Mesenchymal stem cell (in vitro differentiated cells and primary cell): ENCODE measurements at regions not wholly inside any gene's neighbourhood (a gene's known extent, or its start where the extent isn't known, plus 50 kb on each side); places are given as distances from the start of the nearest gene placed in this dataset.

ENCODE experiments used
- DNase-seq: peaks from one replicate; pipeline ENCODE4 v3.0.0-alpha.2; 2013
- H2AFZ ChIP-seq: one replicate; pipeline ENCODE4 v1.6.1; 2013; ENCODE audit warnings: low read depth, mild to moderate bottlenecking, control low read depth, inconsistent platforms, low read length, moderate library complexity
- H2AK5ac ChIP-seq: 2 replicates; pipeline ENCODE4 v1.6.1; 2013; ENCODE audit warnings: low read length, moderate library complexity, mild to moderate bottlenecking, inconsistent platforms; ENCODE audit not compliant: severe bottlenecking
- H2BK120ac ChIP-seq: one replicate; pipeline ENCODE4 v1.6.1; 2013; ENCODE audit warnings: low read depth, mild to moderate bottlenecking, inconsistent platforms, low read length, moderate library complexity
- H2BK12ac ChIP-seq, 2 experiments: one replicate each; pipeline ENCODE4 v1.6.1; 2013; ENCODE audit warnings: inconsistent platforms in 2 of 2, low read length in 2 of 2, mild to moderate bottlenecking in 2 of 2, moderate library complexity in 2 of 2, control low read depth in 1 of 2
- H2BK15ac ChIP-seq: one replicate; pipeline ENCODE4 v1.6.1; 2013; ENCODE audit warnings: mild to moderate bottlenecking, low read depth, inconsistent platforms; ENCODE audit not compliant: poor library complexity, severe bottlenecking
- H2BK5ac ChIP-seq: 2 replicates; pipeline ENCODE4 v1.6.1; 2013; ENCODE audit warnings: low read depth, mild to moderate bottlenecking, low read length, control low read depth, inconsistent platforms; ENCODE audit not compliant: poor library complexity, severe bottlenecking
- H3K14ac ChIP-seq, 2 experiments: one replicate each; pipeline ENCODE4 v1.6.1; 2013; ENCODE audit warnings: inconsistent platforms in 2 of 2, low read length in 2 of 2, control low read depth in 1 of 2, mild to moderate bottlenecking in 1 of 2, moderate library complexity in 1 of 2
- H3K18ac ChIP-seq, 2 experiments: one replicate each; pipeline ENCODE4 v1.6.1; 2013; ENCODE audit warnings: inconsistent platforms in 2 of 2, low read length in 2 of 2, control low read depth in 1 of 2, low read depth in 1 of 2, mild to moderate bottlenecking in 1 of 2
- H3K23ac ChIP-seq, 2 experiments: one replicate each; pipeline ENCODE4 v1.6.1; 2013; ENCODE audit warnings: inconsistent platforms in 2 of 2, low read length in 2 of 2, mild to moderate bottlenecking in 2 of 2, moderate library complexity in 2 of 2, control low read depth in 1 of 2
- H3K27ac ChIP-seq: 2 replicates; pipeline ENCODE4 v1.5.1; 2013; ENCODE audit warnings: mild to moderate bottlenecking, moderate library complexity, low read length, control low read depth, inconsistent platforms; ENCODE audit not compliant: poor library complexity, severe bottlenecking
- H3K27me3 ChIP-seq, 2 experiments: 2 replicates each; pipeline versions ENCODE4 v1.6.1 to v1.7.0; 2013; ENCODE audit warnings: low read length in 2 of 2, mild to moderate bottlenecking in 2 of 2, moderate library complexity in 2 of 2, control low read depth in 1 of 2, inconsistent platforms in 1 of 2; ENCODE audit not compliant: control insufficient read depth in 1 of 2, insufficient read depth in 1 of 2
- H3K36me3 ChIP-seq, 2 experiments: 2 replicates each; pipeline versions ENCODE4 v1.6.1 to v1.7.0; 2013; ENCODE audit warnings: low read length in 2 of 2, control low read depth in 1 of 2, inconsistent platforms in 1 of 2, low read depth in 1 of 2, mild to moderate bottlenecking in 1 of 2; ENCODE audit not compliant: insufficient read depth in 2 of 2, control insufficient read depth in 1 of 2
- H3K4ac ChIP-seq, 2 experiments: one replicate each; pipeline ENCODE4 v1.6.1; 2013; ENCODE audit warnings: inconsistent platforms in 2 of 2, low read length in 2 of 2, mild to moderate bottlenecking in 2 of 2, moderate library complexity in 2 of 2, control low read depth in 1 of 2, low read depth in 1 of 2
- H3K4me1 ChIP-seq: 2 replicates; pipeline ENCODE4 v1.6.1; 2013; ENCODE audit warnings: low read depth, low read length, control low read depth; ENCODE audit not compliant: control insufficient read depth, insufficient read depth
- H3K4me2 ChIP-seq: 2 replicates; pipeline ENCODE4 v1.6.1; 2013; ENCODE audit warnings: low read length, mild to moderate bottlenecking, inconsistent platforms; ENCODE audit not compliant: poor library complexity, severe bottlenecking
- H3K4me3 ChIP-seq, 2 experiments: 2 replicates each; pipeline versions ENCODE4 v1.5.1 to v1.7.0; 2013; ENCODE audit warnings: low read length in 2 of 2, mild to moderate bottlenecking in 2 of 2, control low read depth in 1 of 2, low read depth in 1 of 2; ENCODE audit not compliant: insufficient read depth in 1 of 2
- H3K79me1 ChIP-seq: replicated peaks from 2 replicates; pipeline ENCODE4 v1.6.1; 2013; ENCODE audit warnings: mild to moderate bottlenecking, control low read depth, low read length, inconsistent platforms; ENCODE audit not compliant: poor library complexity, severe bottlenecking
- H3K9ac ChIP-seq: 2 replicates; pipeline ENCODE4 v1.7.0; 2013; ENCODE audit warnings: mild to moderate bottlenecking, low read length, moderate library complexity
- H3K9me3 ChIP-seq: 2 replicates; pipeline ENCODE4 v1.7.0; 2013; ENCODE audit warnings: mild to moderate bottlenecking, low read length; ENCODE audit not compliant: control insufficient read depth
- H4K8ac ChIP-seq: one replicate; pipeline ENCODE4 v1.6.1; 2013; ENCODE audit warnings: inconsistent platforms, mild to moderate bottlenecking, low read length, moderate library complexity
- H4K91ac ChIP-seq: one replicate; pipeline ENCODE4 v1.6.1; 2013; ENCODE audit warnings: mild to moderate bottlenecking, low read length, inconsistent platforms
- WGBS: methylation state at CpG from one replicate; pipeline ENCODE4 v1.1.7; 2013; ENCODE audit warnings: mixed read lengths; 5-methylcytosine and 5-hydroxymethylcytosine counted together

DNA sequence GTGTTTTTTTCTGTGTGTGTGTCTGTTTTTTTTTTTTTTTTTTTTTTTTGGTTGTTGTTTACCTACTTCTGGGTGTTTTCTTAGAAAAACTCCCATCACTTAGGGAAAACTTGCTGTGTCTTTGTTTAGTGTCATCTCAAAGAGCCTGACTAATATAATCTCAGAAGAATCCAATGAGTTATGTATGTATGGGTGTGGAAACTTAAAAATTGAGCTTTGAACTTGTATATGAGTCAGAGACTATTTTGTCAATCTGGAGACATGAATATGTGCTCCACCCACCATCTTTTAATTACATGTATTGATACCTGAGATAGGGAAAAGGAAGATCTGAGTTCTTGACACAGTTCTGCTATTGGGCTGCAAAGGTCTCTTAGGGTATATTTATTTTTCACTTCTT is 140.7 kb upstream of the SPRY2 start:
- Histone ChIP-seq H2BK5ac (no peak overlapping the region), H3K14ac (no peak overlapping the region)

GRCh38 chr13:80477661-80478443 is 136.9 kb upstream of the SPRY2 start:
- H2BK120ac ChIP-seq = no peak overlapping the region

More for the DNA sequence above, 140.7 kb upstream of the SPRY2 start:
- H4K91ac ChIP-seq = no peak overlapping the region
- H3K4me2 ChIP-seq = no peak overlapping the region
- H3K4me1 ChIP-seq = no peaks in the 10 kb centered on the region
- H3K23ac ChIP-seq = no peak overlapping the region
- H3K9me3 ChIP-seq = no peaks in the 10 kb centered on the region
- no peak overlapping the region for H2AFZ ChIP-seq
- H3K27me3 ChIP-seq = no peaks in the 10 kb centered on the region
- no peak overlapping the region for H2AK5ac ChIP-seq
- no peak overlapping the region for H3K4me3 ChIP-seq
- no peaks in the 10 kb centered on the region for H3K79me1 ChIP-seq
- no peak overlapping the region for H2BK12ac ChIP-seq
- H3K9ac ChIP-seq = no peak overlapping the region
- H2BK15ac ChIP-seq = no peak overlapping the region
- H4K8ac ChIP-seq = no peak overlapping the region
- no peak overlapping the region for H3K4ac ChIP-seq
- no peaks in the 10 kb centered on the region for H3K36me3 ChIP-seq
- no peak overlapping the region for H3K18ac ChIP-seq
- no peak overlapping the region for H3K27ac ChIP-seq
- no peak overlapping the region for H2BK120ac ChIP-seq
- DNase-seq = no peak

DNA sequence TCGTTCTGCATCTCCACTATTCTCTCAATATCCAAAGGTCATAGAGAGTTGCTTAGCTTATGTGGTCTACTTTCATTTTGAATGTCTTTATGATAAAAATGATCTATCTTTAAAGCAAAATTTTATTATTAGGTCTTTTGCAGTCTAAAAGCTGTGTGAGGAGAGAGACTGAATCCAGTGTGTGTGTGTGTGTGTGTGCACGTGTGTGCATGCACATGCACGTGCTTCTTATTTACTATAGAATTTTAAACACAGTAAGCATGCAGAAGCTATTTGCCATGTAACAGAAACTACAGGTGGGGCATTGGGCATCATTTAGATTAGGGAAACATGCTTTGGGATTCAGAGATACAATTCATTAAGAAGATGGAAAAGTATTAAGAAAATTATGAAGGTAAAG is 136.0 kb upstream of the SPRY2 start:
- no peak overlapping the region for H3K18ac ChIP-seq
- no peak overlapping the region for H2AK5ac ChIP-seq
- no peak overlapping the region for H3K9ac ChIP-seq
- H2AFZ ChIP-seq = no peak overlapping the region
- no peak overlapping the region for H3K14ac ChIP-seq
- H3K27me3 ChIP-seq = no peaks in the 10 kb centered on the region
- H2BK12ac ChIP-seq = no peak overlapping the region
- H3K79me1 ChIP-seq = no peaks in the 10 kb centered on the region
- H3K4me1 ChIP-seq = no peaks in the 10 kb centered on the region
- H2BK5ac ChIP-seq = no peak overlapping the region
- no peak overlapping the region for H2BK15ac ChIP-seq
- no peak overlapping the region for H3K4ac ChIP-seq
- H4K91ac ChIP-seq = no peak overlapping the region
- no peak overlapping the region for H3K23ac ChIP-seq
- no peak overlapping the region for H3K4me2 ChIP-seq
- no peak overlapping the region for H3K27ac ChIP-seq
- H3K36me3 ChIP-seq = no peaks in the 10 kb centered on the region
- H2BK120ac ChIP-seq = no peak overlapping the region
- DNase-seq = no peak
- H3K9me3 ChIP-seq = no peaks in the 10 kb centered on the region
- WGBS = 100% methylated on average over 2 of the region's 3 CpGs
- no peak overlapping the region for H3K4me3 ChIP-seq
- no peak overlapping the region for H4K8ac ChIP-seq

More at GRCh38 chr13:80477661-80478443, 136.9 kb upstream of the SPRY2 start:
- no peaks in the 10 kb centered on the region for H3K27me3 ChIP-seq
- no peak overlapping the region for H2BK12ac ChIP-seq
- no peaks in the 10 kb centered on the region for H3K79me1 ChIP-seq
- no peak overlapping the region for H3K27ac ChIP-seq
- no peak overlapping the region for H2AFZ ChIP-seq
- no peaks in the 10 kb centered on the region for H3K4me1 ChIP-seq
- no peak overlapping the region for H3K18ac ChIP-seq
- H3K9ac ChIP-seq = no peak overlapping the region
- H3K14ac ChIP-seq = no peak overlapping the region
- no peak overlapping the region for H2BK15ac ChIP-seq
- no peak overlapping the region for H2BK5ac ChIP-seq
- no peak overlapping the region for H2AK5ac ChIP-seq
- no peak overlapping the region for H4K8ac ChIP-seq
- no peak overlapping the region for H3K4ac ChIP-seq
- H3K4me3 ChIP-seq = no peak overlapping the region
- no peak overlapping the region for H3K23ac ChIP-seq
- DNase-seq = no peak
- whole genome bisulfite sequencing = 92% methylated on average over 5 of the region's 5 CpGs
- H3K4me2 ChIP-seq = no peak overlapping the region
- H4K91ac ChIP-seq = no peak overlapping the region
- H3K9me3 ChIP-seq = no peaks in the 10 kb centered on the region
- no peaks in the 10 kb centered on the region for H3K36me3 ChIP-seq

GRCh38 chr13:80475718-80476117 is 134.8 kb upstream of the SPRY2 start:
- H4K8ac ChIP-seq = no peak overlapping the region
- H2AK5ac ChIP-seq = no peak overlapping the region
- no peak for DNase-seq
- no peak overlapping the region for H3K4ac ChIP-seq
- H3K18ac ChIP-seq = no peak overlapping the region
- H2AFZ ChIP-seq = no peak overlapping the region
- no peak overlapping the region for H3K23ac ChIP-seq
- H3K4me3 ChIP-seq = no peak overlapping the region
- no peak overlapping the region for H4K91ac ChIP-seq
- H2BK5ac ChIP-seq = no peak overlapping the region
- H2BK15ac ChIP-seq = no peak overlapping the region
- no peak overlapping the region for H2BK12ac ChIP-seq
- H3K14ac ChIP-seq = no peak overlapping the region
- H3K79me1 ChIP-seq = no peaks in the 10 kb centered on the region
- no peaks in the 10 kb centered on the region for H3K36me3 ChIP-seq
- 100% methylated on average over 2 of the region's 2 CpGs for WGBS
- H3K9ac ChIP-seq = no peak overlapping the region
- H3K4me2 ChIP-seq = no peak overlapping the region
- H2BK120ac ChIP-seq = no peak overlapping the region
- no peaks in the 10 kb centered on the region for H3K9me3 ChIP-seq
- no peaks in the 10 kb centered on the region for H3K4me1 ChIP-seq
- no peak overlapping the region for H3K27ac ChIP-seq
- H3K27me3 ChIP-seq = no peaks in the 10 kb centered on the region
